HCT116 (cell line): ENCODE measurements at regions not wholly inside any gene's neighbourhood (a gene's known extent, or its start where the extent isn't known, plus 50 kb on each side); places are given as distances from the start of the nearest gene placed in this dataset.

ENCODE experiments used
- ATAC-seq: fragments of 200-7000 bp; cut with Tn5 transposase; 2 replicates; pipeline ENCODE4 v1.9.1; 2020; ENCODE audit warnings: mild to moderate bottlenecking, moderate library complexity
- BruUV-seq: library from RNA; stranded (reverse); fragments of 400-500 nt; replicated peaks from 2 replicates; lab custom pipeline; 2021; lab: Mats Ljungman, UMichigan
- CTCF ChIA-PET: fragments of 300-600 bp; sonication (Branson Sonifier 250); formaldehyde crosslinking; loops from one replicate; lab custom pipeline; 2021; ENCODE audit warnings: antibody characterized with exemption; lab: Charles Lee
- POLR2A ChIA-PET: fragments of 300-600, 350-600 bp; sonication (Branson Sonifier 250); formaldehyde crosslinking; loops from one replicate; lab custom pipeline; 2021; ENCODE audit warnings: antibody characterized with exemption; lab: Charles Lee
- RAD21 ChIA-PET, 2 experiments: fragments of 300-600 bp; sonication (Branson Sonifier 250); formaldehyde crosslinking; loops; one replicate each; lab custom pipeline; 2023; ENCODE audit warnings: low total read pairs in 2 of 2; ENCODE audit not compliant: uncharacterized antibody in 2 of 2, unreplicated experiment in 2 of 2, low non-redundant PET in 1 of 2; lab: Charles Lee
- DNase-seq: peaks from one replicate; pipeline ENCODE4 v3.0.0-alpha.2; 2010; ENCODE audit warnings: low read depth, low spot score
- H2AFZ ChIP-seq: fragments of 200-600 bp; shearing (Covaris generic), sonication (generic); 2 replicates; pipeline ENCODE4 v1.6.1; 2017; ENCODE audit warnings: low read depth, mixed run types, mixed read lengths, antibody characterized with exemption, low read length; ENCODE audit not compliant: poor library complexity, severe bottlenecking
- H3K27ac ChIP-seq: 2 replicates; pipeline ENCODE4 v1.5.1; 2012; ENCODE audit warnings: low read depth, low read length
- H3K27me3 ChIP-seq: fragments of 200-600 bp; sonication (generic); 2 replicates; pipeline ENCODE4 v1.6.1; 2016; ENCODE audit warnings: mixed run types, low read length, mixed read lengths; ENCODE audit not compliant: insufficient read depth
- H3K36me3 ChIP-seq, 2 experiments: fragments of 200-500 bp in 1 of 2; fragments of 200-600 bp in 1 of 2; sonication (Bioruptor generic) in 1 of 2; sonication (generic) in 1 of 2; 2 replicates each; pipeline versions ENCODE4 v1.5.1 to v1.6.1; 2014 to 2016; ENCODE audit warnings: low read length in 2 of 2, inconsistent platforms in 1 of 2, mixed read lengths in 1 of 2, mixed run types in 1 of 2; ENCODE audit not compliant: insufficient read depth in 2 of 2, control insufficient read depth in 1 of 2
- H3K4me1 ChIP-seq, 2 experiments: fragments of 200-600 bp in 1 of 2; sonication (generic) in 1 of 2; 2 replicates each; pipeline versions ENCODE4 v1.5.1 to v1.6.1; 2012 to 2017; ENCODE audit warnings: low read length in 2 of 2, inconsistent platforms in 1 of 2, mild to moderate bottlenecking in 1 of 2, mixed read lengths in 1 of 2, mixed run types in 1 of 2, moderate library complexity in 1 of 2; ENCODE audit not compliant: insufficient read depth in 2 of 2, control insufficient read depth in 1 of 2
- H3K4me2 ChIP-seq: fragments of 200-600 bp; sonication (generic); 2 replicates; pipeline ENCODE4 v1.6.1; 2017; ENCODE audit warnings: mixed run types, low read length, mixed read lengths
- H3K4me3 ChIP-seq, 2 experiments: fragments of 200-600 bp in 1 of 2; sonication (generic) in 1 of 2; replicated peaks in 1 of 2; 2 replicates each; pipeline ENCODE4 v1.5.1; 2011 to 2016; ENCODE audit warnings: low read length in 2 of 2, control low read depth in 1 of 2, low read depth in 1 of 2, mild to moderate bottlenecking in 1 of 2, mixed read lengths in 1 of 2, mixed run types in 1 of 2
- H3K79me2 ChIP-seq: fragments of 200-600 bp; sonication (generic); 2 replicates; pipeline ENCODE4 v1.6.1; 2017; ENCODE audit warnings: mild to moderate bottlenecking, mixed run types, low read length, moderate library complexity, mixed read lengths; ENCODE audit not compliant: insufficient read depth
- H3K9ac ChIP-seq: fragments of 200-600 bp; sonication (generic); 2 replicates; pipeline ENCODE4 v1.6.1; 2016; ENCODE audit warnings: low read length, mixed read lengths
- H3K9me2 ChIP-seq: fragments of 200-600 bp; sonication (generic), shearing (Covaris generic); 2 replicates; pipeline ENCODE4 v1.6.1; 2017; ENCODE audit warnings: mixed run types, mild to moderate bottlenecking, moderate library complexity; ENCODE audit not compliant: insufficient read depth
- H3K9me3 ChIP-seq, 2 experiments: fragments of 200-500 bp in 1 of 2; fragments of 200-600 bp in 1 of 2; sonication (Bioruptor generic) in 1 of 2; sonication (generic) in 1 of 2; 2 replicates each; pipeline ENCODE4 v1.6.1; 2014 to 2017; ENCODE audit warnings: low read length in 2 of 2, mixed read lengths in 2 of 2, inconsistent platforms in 1 of 2, low read depth in 1 of 2, mild to moderate bottlenecking in 1 of 2, mixed run types in 1 of 2, moderate library complexity in 1 of 2; ENCODE audit not compliant: control insufficient read depth in 1 of 2, insufficient read depth in 1 of 2
- H4K20me1 ChIP-seq: fragments of 200-600 bp; sonication (generic), shearing (Covaris generic); 2 replicates; pipeline ENCODE4 v1.6.1; 2017; ENCODE audit warnings: mixed run types, mild to moderate bottlenecking, moderate library complexity; ENCODE audit not compliant: insufficient read depth
- CBX3 ChIP-seq: IDR thresholded peaks from 2 replicates; pipeline ENCODE4 v1.6.1; 2012; ENCODE audit warnings: low read depth
- EGR1 ChIP-seq: IDR thresholded peaks from 2 replicates; pipeline ENCODE4 v1.6.1; 2012; ENCODE audit warnings: low read depth
- ELF1 ChIP-seq: IDR thresholded peaks from 2 replicates; pipeline ENCODE4 v1.6.1; 2012; ENCODE audit warnings: low read depth, borderline replicate concordance
- EZH2 ChIP-seq: fragments of 200-600 bp; sonication (generic); IDR thresholded peaks from 2 replicates; pipeline ENCODE4 v1.6.1; 2017; ENCODE audit warnings: antibody characterized with exemption, mixed run types
- EZH2phosphoT487 ChIP-seq: fragments of 200-600 bp; IDR thresholded peaks from 2 replicates; pipeline ENCODE4 v1.6.1; 2018; ENCODE audit warnings: antibody characterized with exemption, borderline replicate concordance
- FOSL1 ChIP-seq: IDR thresholded peaks from 2 replicates; pipeline ENCODE4 v1.6.1; 2012; ENCODE audit warnings: low read depth
- JUND ChIP-seq: IDR thresholded peaks from 2 replicates; pipeline ENCODE4 v1.6.1; 2012
- POLR2AphosphoS5 ChIP-seq: IDR thresholded peaks from 2 replicates; pipeline ENCODE4 v1.6.1; 2011; ENCODE audit warnings: mild to moderate bottlenecking, low read depth, low read length, moderate library complexity
- RAD21 ChIP-seq: IDR thresholded peaks from 2 replicates; pipeline ENCODE4 v1.6.1; 2012; ENCODE audit warnings: low read depth, mild to moderate bottlenecking
- SIN3A ChIP-seq: IDR thresholded peaks from 2 replicates; pipeline ENCODE4 v1.6.1; 2012; ENCODE audit warnings: low read depth
- SP1 ChIP-seq: IDR thresholded peaks from 2 replicates; pipeline ENCODE4 v1.6.1; 2012; ENCODE audit warnings: low read depth
- TCF7L2 ChIP-seq: IDR thresholded peaks from 2 replicates; pipeline ENCODE4 v1.7.0; 2011; ENCODE audit warnings: borderline replicate concordance, inconsistent platforms; ENCODE audit not compliant: insufficient read depth, insufficient read length; ENCODE audit errors: extremely low read depth
- YY1 ChIP-seq: IDR thresholded peaks from 2 replicates; pipeline ENCODE4 v1.6.1; 2011; ENCODE audit warnings: low read length, low read depth, moderate library complexity, mild to moderate bottlenecking; ENCODE audit not compliant: insufficient replicate concordance; ENCODE audit errors: extremely low read depth
- intact Hi-C: fragments of 100-400 bp; cut with micrococcal nuclease; formaldehyde crosslinking; loops from 2 replicates; pipeline ENCODE4 v1.10.0; 2022
- TF ChIP-seq, protein P1 (sequence below), 3 experiments: fragments of 200-600 bp in 1 of 3; sonication (generic) in 1 of 3; IDR thresholded peaks in 2 of 3; conservative IDR thresholded peaks in 1 of 3; 2 replicates each; pipeline ENCODE4 v1.5.1; 2012 to 2017; ENCODE audit warnings: low read depth in 2 of 3, low read length in 2 of 3, antibody characterized with exemption in 1 of 3, borderline replicate concordance in 1 of 3, control low read depth in 1 of 3, mild to moderate bottlenecking in 1 of 3, mixed read lengths in 1 of 3, mixed run types in 1 of 3, moderate library complexity in 1 of 3; ENCODE audit not compliant: insufficient read depth in 1 of 3
- TF ChIP-seq, protein P2 (sequence below): IDR thresholded peaks from 2 replicates; pipeline ENCODE4 v1.6.1; 2012
- TF ChIP-seq, protein P3 (sequence below): IDR thresholded peaks from 2 replicates; pipeline ENCODE4 v1.6.1; 2012; ENCODE audit warnings: low read depth
- TF ChIP-seq, protein P4 (sequence below): IDR thresholded peaks from 2 replicates; pipeline ENCODE4 v1.6.1; 2011; ENCODE audit warnings: mild to moderate bottlenecking, low read length, moderate library complexity; ENCODE audit not compliant: insufficient replicate concordance; ENCODE audit errors: extremely low read depth

DNA sequence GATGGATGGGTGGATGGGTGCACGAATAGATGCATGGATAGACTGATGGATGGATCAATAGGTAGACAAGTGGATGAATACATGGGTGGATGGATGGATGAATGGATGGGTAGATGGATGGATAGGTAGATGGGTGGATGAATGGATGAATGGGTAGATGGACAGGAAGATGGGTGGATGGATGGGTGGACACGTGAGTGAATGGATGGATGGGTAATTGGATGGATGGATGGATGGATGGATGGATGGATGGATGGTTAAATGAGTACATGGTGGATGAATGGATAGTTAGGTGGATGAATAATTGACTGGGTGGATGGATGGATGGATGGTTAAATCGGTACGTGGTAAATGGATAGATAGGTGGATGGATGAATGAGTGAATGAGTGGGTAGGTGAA lies 89.7 kb upstream of the ZNF469 start:
- BruUV-seq: no TSS peak
- no peaks in the 10 kb centered on the region for H4K20me1 ChIP-seq
- ATAC-seq (no peak), DNase-seq (no peak)
- ChIA-PET CTCF (no interaction called here), POLR2A (no interaction called here), RAD21 (no interaction called here)
- no peaks in the 10 kb centered on the region for H3K36me3 ChIP-seq
- H3K9me3 ChIP-seq: peaks cover 0 to 5% of the 10 kb centered on the region in 2 experiments; a peak in 1 of 4 replicates
- H3K4me1 ChIP-seq: peaks cover 0 to 10% of the 10 kb centered on the region in 2 experiments; a peak in 2 of 4 replicates
- H3K27ac ChIP-seq: no peak overlapping the region
- no peak overlapping the region for H2AFZ ChIP-seq
- H3K4me3 ChIP-seq: no peak overlapping the region
- no peak overlapping the region for H3K9ac ChIP-seq
- H3K4me2 ChIP-seq: no peak overlapping the region
- H3K9me2 ChIP-seq: no peaks in the 10 kb centered on the region
- H3K27me3 ChIP-seq: peaks cover 24% of the 10 kb centered on the region; the same call in 1 of the 2 replicates
- intact Hi-C loops: no loop called here
- H3K79me2 ChIP-seq: no peaks in the 10 kb centered on the region
- no peak for TF ChIP-seq FOSL1
- TF ChIP-seq TCF7L2: no peak
- TF ChIP-seq RAD21: no peak
- TF ChIP-seq CBX3: no peak
- TF ChIP-seq POLR2AphosphoS5: no peak
- TF ChIP-seq, protein P1, sequence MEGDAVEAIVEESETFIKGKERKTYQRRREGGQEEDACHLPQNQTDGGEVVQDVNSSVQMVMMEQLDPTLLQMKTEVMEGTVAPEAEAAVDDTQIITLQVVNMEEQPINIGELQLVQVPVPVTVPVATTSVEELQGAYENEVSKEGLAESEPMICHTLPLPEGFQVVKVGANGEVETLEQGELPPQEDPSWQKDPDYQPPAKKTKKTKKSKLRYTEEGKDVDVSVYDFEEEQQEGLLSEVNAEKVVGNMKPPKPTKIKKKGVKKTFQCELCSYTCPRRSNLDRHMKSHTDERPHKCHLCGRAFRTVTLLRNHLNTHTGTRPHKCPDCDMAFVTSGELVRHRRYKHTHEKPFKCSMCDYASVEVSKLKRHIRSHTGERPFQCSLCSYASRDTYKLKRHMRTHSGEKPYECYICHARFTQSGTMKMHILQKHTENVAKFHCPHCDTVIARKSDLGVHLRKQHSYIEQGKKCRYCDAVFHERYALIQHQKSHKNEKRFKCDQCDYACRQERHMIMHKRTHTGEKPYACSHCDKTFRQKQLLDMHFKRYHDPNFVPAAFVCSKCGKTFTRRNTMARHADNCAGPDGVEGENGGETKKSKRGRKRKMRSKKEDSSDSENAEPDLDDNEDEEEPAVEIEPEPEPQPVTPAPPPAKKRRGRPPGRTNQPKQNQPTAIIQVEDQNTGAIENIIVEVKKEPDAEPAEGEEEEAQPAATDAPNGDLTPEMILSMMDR (IDR thresholded peaks at IDR 0.05 in 2 of 3, conservative IDR thresholded peaks at IDR 0.05 in 1 of 3; ENCODE audit: borderline replicate concordance in 1 of 3, insufficient read depth in 1 of 3, low read depth in 2 of 3, low read length in 2 of 3): no peak
- TF ChIP-seq YY1: no peak
- TF ChIP-seq, protein P2, sequence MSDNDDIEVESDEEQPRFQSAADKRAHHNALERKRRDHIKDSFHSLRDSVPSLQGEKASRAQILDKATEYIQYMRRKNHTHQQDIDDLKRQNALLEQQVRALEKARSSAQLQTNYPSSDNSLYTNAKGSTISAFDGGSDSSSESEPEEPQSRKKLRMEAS: no peak
- no peak for TF ChIP-seq ELF1
- no peak for TF ChIP-seq EZH2
- no peak for TF ChIP-seq SIN3A
- TF ChIP-seq, protein P3, sequence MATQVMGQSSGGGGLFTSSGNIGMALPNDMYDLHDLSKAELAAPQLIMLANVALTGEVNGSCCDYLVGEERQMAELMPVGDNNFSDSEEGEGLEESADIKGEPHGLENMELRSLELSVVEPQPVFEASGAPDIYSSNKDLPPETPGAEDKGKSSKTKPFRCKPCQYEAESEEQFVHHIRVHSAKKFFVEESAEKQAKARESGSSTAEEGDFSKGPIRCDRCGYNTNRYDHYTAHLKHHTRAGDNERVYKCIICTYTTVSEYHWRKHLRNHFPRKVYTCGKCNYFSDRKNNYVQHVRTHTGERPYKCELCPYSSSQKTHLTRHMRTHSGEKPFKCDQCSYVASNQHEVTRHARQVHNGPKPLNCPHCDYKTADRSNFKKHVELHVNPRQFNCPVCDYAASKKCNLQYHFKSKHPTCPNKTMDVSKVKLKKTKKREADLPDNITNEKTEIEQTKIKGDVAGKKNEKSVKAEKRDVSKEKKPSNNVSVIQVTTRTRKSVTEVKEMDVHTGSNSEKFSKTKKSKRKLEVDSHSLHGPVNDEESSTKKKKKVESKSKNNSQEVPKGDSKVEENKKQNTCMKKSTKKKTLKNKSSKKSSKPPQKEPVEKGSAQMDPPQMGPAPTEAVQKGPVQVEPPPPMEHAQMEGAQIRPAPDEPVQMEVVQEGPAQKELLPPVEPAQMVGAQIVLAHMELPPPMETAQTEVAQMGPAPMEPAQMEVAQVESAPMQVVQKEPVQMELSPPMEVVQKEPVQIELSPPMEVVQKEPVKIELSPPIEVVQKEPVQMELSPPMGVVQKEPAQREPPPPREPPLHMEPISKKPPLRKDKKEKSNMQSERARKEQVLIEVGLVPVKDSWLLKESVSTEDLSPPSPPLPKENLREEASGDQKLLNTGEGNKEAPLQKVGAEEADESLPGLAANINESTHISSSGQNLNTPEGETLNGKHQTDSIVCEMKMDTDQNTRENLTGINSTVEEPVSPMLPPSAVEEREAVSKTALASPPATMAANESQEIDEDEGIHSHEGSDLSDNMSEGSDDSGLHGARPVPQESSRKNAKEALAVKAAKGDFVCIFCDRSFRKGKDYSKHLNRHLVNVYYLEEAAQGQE: no peak
- TF ChIP-seq EGR1: no peak
- TF ChIP-seq SP1: no peak
- no peak for TF ChIP-seq EZH2phosphoT487
- TF ChIP-seq JUND: no peak
- TF ChIP-seq, protein P4, sequence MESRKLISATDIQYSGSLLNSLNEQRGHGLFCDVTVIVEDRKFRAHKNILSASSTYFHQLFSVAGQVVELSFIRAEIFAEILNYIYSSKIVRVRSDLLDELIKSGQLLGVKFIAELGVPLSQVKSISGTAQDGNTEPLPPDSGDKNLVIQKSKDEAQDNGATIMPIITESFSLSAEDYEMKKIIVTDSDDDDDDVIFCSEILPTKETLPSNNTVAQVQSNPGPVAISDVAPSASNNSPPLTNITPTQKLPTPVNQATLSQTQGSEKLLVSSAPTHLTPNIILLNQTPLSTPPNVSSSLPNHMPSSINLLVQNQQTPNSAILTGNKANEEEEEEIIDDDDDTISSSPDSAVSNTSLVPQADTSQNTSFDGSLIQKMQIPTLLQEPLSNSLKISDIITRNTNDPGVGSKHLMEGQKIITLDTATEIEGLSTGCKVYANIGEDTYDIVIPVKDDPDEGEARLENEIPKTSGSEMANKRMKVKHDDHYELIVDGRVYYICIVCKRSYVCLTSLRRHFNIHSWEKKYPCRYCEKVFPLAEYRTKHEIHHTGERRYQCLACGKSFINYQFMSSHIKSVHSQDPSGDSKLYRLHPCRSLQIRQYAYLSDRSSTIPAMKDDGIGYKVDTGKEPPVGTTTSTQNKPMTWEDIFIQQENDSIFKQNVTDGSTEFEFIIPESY: no peak
